Astrocyte (in vitro differentiated cells and primary cell): ENCODE measurements at regions not wholly inside any gene's neighbourhood (a gene's known extent, or its start where the extent isn't known, plus 50 kb on each side); places are given as distances from the start of the nearest gene placed in this dataset.

Source experiments
- DNase-seq: peaks from one replicate; pipeline ENCODE4 v3.0.0-alpha.2; 2010; ENCODE audit warnings: low read depth
- FAIRE-seq: peaks from 2 replicates; lab custom pipeline; 2011; peaks lifted over from hg19 to GRCh38; lab: Jason Lieb, UNC
- H2AFZ ChIP-seq: 2 replicates; pipeline ENCODE4 v1.6.0; 2012; ENCODE audit warnings: low read depth, low read length, inconsistent platforms
- H3K27ac ChIP-seq: 2 replicates; pipeline ENCODE4 v1.5.1; 2011; ENCODE audit warnings: low read depth, low read length, inconsistent platforms
- H3K27me3 ChIP-seq: 2 replicates; pipeline ENCODE4 v1.6.0; 2011; ENCODE audit warnings: low read length, inconsistent platforms; ENCODE audit not compliant: insufficient read depth
- H3K36me3 ChIP-seq: 2 replicates; pipeline ENCODE4 v1.5.1; 2011; ENCODE audit warnings: low read length, inconsistent platforms; ENCODE audit not compliant: insufficient read depth
- H3K4me1 ChIP-seq: 2 replicates; pipeline ENCODE4 v1.5.1; 2011; ENCODE audit warnings: low read length, inconsistent platforms; ENCODE audit not compliant: insufficient read depth
- H3K4me2 ChIP-seq: 2 replicates; pipeline ENCODE4 v1.6.0; 2012; ENCODE audit warnings: low read length, inconsistent platforms
- H3K4me3 ChIP-seq: 2 replicates; pipeline ENCODE4 v1.5.1; 2011; ENCODE audit warnings: low read depth, mild to moderate bottlenecking, low read length, inconsistent platforms; ENCODE audit not compliant: insufficient read depth
- H3K79me2 ChIP-seq: 2 replicates; pipeline ENCODE4 v1.6.0; 2012; ENCODE audit warnings: mild to moderate bottlenecking, low read length, inconsistent platforms; ENCODE audit not compliant: insufficient read depth
- H3K9ac ChIP-seq: 2 replicates; pipeline ENCODE4 v1.6.0; 2012; ENCODE audit warnings: mild to moderate bottlenecking, low read length, inconsistent platforms
- H3K9me3 ChIP-seq: 2 replicates; pipeline ENCODE4 v1.5.1; 2012; ENCODE audit warnings: low read depth, mild to moderate bottlenecking, low read length, inconsistent platforms; ENCODE audit not compliant: insufficient read depth
- H4K20me1 ChIP-seq: 2 replicates; pipeline ENCODE4 v1.6.0; 2012; ENCODE audit warnings: low read length, inconsistent platforms; ENCODE audit not compliant: insufficient read depth
- H3K27ac Mint-ChIP-seq: one replicate; pipeline ENCODE4 v1.8.0; 2021; ENCODE audit warnings: mild to moderate bottlenecking, mixed read lengths; ENCODE audit not compliant: unreplicated experiment
- H3K27me3 Mint-ChIP-seq: one replicate; pipeline ENCODE4 v1.8.0; 2021; ENCODE audit warnings: low read depth, mixed read lengths; ENCODE audit not compliant: unreplicated experiment
- H3K36me3 Mint-ChIP-seq: one replicate; pipeline ENCODE4 v1.8.0; 2021; ENCODE audit warnings: low read depth, mixed read lengths; ENCODE audit not compliant: unreplicated experiment
- H3K4me1 Mint-ChIP-seq: one replicate; pipeline ENCODE4 v1.8.0; 2021; ENCODE audit warnings: low read depth, mixed read lengths; ENCODE audit not compliant: unreplicated experiment
- H3K4me3 Mint-ChIP-seq: one replicate; pipeline ENCODE4 v1.8.0; 2021; ENCODE audit warnings: mild to moderate bottlenecking, moderate library complexity, mixed read lengths; ENCODE audit not compliant: unreplicated experiment
- H3K9me3 Mint-ChIP-seq: one replicate; pipeline ENCODE4 v1.8.0; 2021; ENCODE audit warnings: mild to moderate bottlenecking, mixed read lengths; ENCODE audit not compliant: unreplicated experiment
- EZH2 ChIP-seq: IDR thresholded peaks from 2 replicates; pipeline ENCODE4 v1.6.1; 2012; ENCODE audit warnings: mild to moderate bottlenecking, low read length, inconsistent platforms; ENCODE audit not compliant: insufficient read depth
- TF ChIP-seq, protein P1 (sequence below): IDR thresholded peaks from 2 replicates; pipeline ENCODE4 v1.5.1; 2011; ENCODE audit warnings: low read depth, mild to moderate bottlenecking, inconsistent platforms, low read length, moderate library complexity; ENCODE audit not compliant: insufficient read depth

DNA sequence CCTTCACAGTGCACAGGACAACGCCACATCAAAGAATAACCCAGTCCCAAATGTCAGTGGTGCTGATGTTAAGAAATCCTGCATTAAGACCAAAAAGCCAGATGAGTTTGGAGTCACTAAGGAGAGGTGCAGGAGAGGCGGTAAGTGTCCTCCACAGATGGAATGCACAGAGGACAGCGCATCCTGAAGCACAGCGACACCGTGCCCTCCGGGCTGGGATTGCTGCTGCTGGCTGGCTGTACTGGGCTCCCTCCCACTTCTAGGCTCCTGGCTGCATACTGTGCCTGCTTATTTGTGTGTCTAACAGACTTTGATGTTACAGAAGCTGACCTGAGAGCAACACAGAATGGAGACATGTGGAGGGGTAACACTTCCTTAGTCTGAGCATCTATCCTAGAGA lies 325.6 kb upstream of the BOD1L1 start:
- H3K27me3 Mint-ChIP-seq, result peaks cover 3% of the 10 kb centered on the region
- no peaks in the 10 kb centered on the region for H3K9me3 ChIP-seq
- TF ChIP-seq, protein P1, sequence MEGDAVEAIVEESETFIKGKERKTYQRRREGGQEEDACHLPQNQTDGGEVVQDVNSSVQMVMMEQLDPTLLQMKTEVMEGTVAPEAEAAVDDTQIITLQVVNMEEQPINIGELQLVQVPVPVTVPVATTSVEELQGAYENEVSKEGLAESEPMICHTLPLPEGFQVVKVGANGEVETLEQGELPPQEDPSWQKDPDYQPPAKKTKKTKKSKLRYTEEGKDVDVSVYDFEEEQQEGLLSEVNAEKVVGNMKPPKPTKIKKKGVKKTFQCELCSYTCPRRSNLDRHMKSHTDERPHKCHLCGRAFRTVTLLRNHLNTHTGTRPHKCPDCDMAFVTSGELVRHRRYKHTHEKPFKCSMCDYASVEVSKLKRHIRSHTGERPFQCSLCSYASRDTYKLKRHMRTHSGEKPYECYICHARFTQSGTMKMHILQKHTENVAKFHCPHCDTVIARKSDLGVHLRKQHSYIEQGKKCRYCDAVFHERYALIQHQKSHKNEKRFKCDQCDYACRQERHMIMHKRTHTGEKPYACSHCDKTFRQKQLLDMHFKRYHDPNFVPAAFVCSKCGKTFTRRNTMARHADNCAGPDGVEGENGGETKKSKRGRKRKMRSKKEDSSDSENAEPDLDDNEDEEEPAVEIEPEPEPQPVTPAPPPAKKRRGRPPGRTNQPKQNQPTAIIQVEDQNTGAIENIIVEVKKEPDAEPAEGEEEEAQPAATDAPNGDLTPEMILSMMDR, result no peak
- no peak for TF ChIP-seq EZH2
- H3K36me3 Mint-ChIP-seq, result no peaks in the 10 kb centered on the region
- no peak overlapping the region for H3K4me3 Mint-ChIP-seq
- H4K20me1 ChIP-seq, result no peaks in the 10 kb centered on the region
- no peaks in the 10 kb centered on the region for H3K9me3 Mint-ChIP-seq
- H2AFZ ChIP-seq, result no peak overlapping the region
- H3K4me1 ChIP-seq, result no peaks in the 10 kb centered on the region
- no peaks in the 10 kb centered on the region for H3K36me3 ChIP-seq
- DNase-seq (no peak), FAIRE-seq (no peak)
- no peak overlapping the region for H3K4me2 ChIP-seq
- no peak overlapping the region for H3K27ac ChIP-seq
- no peak overlapping the region for H3K9ac ChIP-seq
- peaks cover 3% of the 10 kb centered on the region for H3K4me1 Mint-ChIP-seq
- no peaks in the 10 kb centered on the region for H3K27me3 ChIP-seq
- H3K4me3 ChIP-seq, result no peak overlapping the region
- H3K79me2 ChIP-seq, result no peaks in the 10 kb centered on the region
- no peak overlapping the region for H3K27ac Mint-ChIP-seq

DNA sequence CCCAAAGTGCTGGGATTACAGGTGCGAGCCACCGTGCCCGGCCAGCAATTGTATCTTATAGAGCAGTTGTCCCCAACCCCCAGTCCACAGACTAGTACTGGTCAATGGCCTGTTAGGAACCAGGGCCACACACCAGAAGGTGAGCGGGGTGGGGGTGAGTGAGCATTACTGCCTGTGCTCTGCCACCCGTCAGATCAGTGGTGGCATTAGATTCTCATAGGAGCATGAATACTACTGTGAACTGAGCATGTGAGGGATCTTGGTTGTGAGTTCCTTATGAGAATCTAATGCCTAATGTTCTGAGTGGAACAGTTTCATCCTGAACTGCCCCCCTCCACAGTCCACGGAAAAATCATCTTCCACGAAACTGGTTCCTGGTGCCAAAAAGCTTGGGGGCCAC lies 328.0 kb upstream of the BOD1L1 start:
- no peak overlapping the region for H3K27ac ChIP-seq
- no peaks in the 10 kb centered on the region for H3K9me3 ChIP-seq
- no peaks in the 10 kb centered on the region for H4K20me1 ChIP-seq
- no peak overlapping the region for H3K9ac ChIP-seq
- FAIRE-seq (no peak), DNase-seq (no peak)
- H3K4me1 Mint-ChIP-seq, result peaks cover 3% of the 10 kb centered on the region
- H3K27ac Mint-ChIP-seq, result no peak overlapping the region
- no peaks in the 10 kb centered on the region for H3K79me2 ChIP-seq
- TF ChIP-seq, protein P1, result no peak
- no peak for TF ChIP-seq EZH2
- no peak overlapping the region for H2AFZ ChIP-seq
- H3K36me3 Mint-ChIP-seq, result no peaks in the 10 kb centered on the region
- H3K27me3 Mint-ChIP-seq, result peaks cover 3% of the 10 kb centered on the region
- H3K4me2 ChIP-seq, result no peak overlapping the region
- H3K4me3 Mint-ChIP-seq, result no peak overlapping the region
- no peaks in the 10 kb centered on the region for H3K27me3 ChIP-seq
- H3K36me3 ChIP-seq, result no peaks in the 10 kb centered on the region
- H3K4me1 ChIP-seq, result no peaks in the 10 kb centered on the region
- H3K9me3 Mint-ChIP-seq, result peaks cover 4% of the 10 kb centered on the region
- no peak overlapping the region for H3K4me3 ChIP-seq

DNA sequence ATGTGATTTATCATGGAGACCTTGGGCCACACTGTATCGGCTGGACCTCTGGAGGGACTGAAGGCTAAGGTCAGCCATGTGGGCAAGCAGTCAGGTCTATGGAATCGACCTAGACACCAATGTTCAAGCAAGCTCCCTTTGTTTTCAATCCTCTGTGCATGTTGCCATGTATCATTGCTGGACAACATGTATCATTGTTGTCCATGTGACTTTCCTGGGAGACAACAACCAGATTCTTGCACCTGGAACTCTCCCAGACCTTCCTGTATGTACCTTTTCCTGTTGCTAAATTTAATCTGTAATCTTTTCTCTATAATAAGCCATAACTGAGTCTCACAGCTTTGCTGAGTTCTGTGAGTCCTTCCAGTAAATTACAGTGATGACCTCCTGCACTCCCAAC lies 329.4 kb upstream of the BOD1L1 start:
- Mint-ChIP-seq H3K27me3 (peaks cover 3% of the 10 kb centered on the region), H3K4me3 (no peak overlapping the region), H3K27ac (no peak overlapping the region), H3K4me1 (peaks cover 3% of the 10 kb centered on the region), H3K9me3 (peaks cover 4% of the 10 kb centered on the region), H3K36me3 (no peaks in the 10 kb centered on the region)
- no peak for TF ChIP-seq EZH2
- TF ChIP-seq, protein P1, result no peak
- no peaks in the 10 kb centered on the region for H4K20me1 ChIP-seq
- no peaks in the 10 kb centered on the region for H3K4me1 ChIP-seq
- H3K36me3 ChIP-seq, result no peaks in the 10 kb centered on the region
- H3K4me2 ChIP-seq, result no peak overlapping the region
- H3K79me2 ChIP-seq, result no peaks in the 10 kb centered on the region
- H2AFZ ChIP-seq, result no peak overlapping the region
- no peaks in the 10 kb centered on the region for H3K9me3 ChIP-seq
- DNase-seq (no peak), FAIRE-seq (no peak)
- H3K4me3 ChIP-seq, result no peak overlapping the region
- H3K9ac ChIP-seq, result no peak overlapping the region
- no peaks in the 10 kb centered on the region for H3K27me3 ChIP-seq
- no peak overlapping the region for H3K27ac ChIP-seq
